ENCODE measurements at regions not wholly inside any gene's neighbourhood (a gene's known extent, or its start where the extent isn't known, plus 50 kb on each side); places are given as distances from the start of the nearest gene placed in this dataset.

DNA sequence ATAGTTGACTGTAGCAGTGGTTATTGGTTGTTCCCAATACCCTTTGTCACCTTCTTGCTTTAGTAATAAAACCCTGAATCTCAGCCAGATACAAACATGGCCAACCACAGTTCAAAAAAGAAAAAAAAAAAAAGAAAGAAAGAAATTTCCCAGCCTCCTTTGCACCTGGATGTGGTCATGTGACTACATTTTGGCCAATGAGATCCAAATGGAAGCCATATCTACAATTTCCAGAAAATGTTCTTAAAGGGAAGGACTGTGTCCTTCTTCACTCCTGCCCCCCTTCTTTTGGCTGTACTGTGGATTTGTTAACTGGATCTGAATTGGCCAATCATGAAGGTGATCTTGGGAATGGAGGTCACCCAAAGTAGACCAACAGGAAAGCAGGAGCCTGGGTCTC lies 141.9 kb downstream of the SOX9 start:
- DNase-seq, result no peak

DNA sequence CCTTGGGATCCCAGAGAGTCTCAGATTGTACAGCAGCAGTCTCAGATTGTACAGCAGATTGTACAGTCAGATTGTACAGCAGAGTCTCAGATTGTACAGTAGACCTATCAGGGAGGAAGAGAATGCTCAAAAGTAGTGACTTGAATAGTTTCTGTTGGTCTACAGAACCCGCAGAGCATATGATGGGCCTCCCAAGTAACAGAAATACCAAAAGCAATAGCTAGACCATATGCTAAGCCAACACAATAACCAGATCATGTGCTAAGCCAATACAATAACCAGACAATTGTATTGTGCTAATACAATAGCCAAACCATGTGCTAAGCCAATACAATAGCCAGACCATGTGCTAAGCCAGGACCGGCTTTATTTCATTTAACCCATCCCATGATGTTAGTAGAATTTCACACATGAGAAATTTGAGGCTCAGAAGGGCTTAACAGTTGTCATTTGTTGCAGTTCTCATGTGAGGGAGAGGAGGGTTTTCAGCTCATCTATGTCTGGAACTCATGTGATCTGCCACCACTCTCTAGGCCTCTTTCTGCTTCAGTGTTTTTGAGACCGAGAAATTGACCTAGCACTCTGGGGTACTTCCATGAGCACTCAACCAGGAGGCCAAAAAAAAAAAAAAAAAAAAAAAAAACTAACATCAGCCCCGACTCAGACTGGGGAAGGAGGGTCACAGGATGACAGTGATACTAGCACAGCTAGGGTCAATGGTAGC lies 144.0 kb downstream of the SOX9 start:
- DNase-seq, result no peak

DNA sequence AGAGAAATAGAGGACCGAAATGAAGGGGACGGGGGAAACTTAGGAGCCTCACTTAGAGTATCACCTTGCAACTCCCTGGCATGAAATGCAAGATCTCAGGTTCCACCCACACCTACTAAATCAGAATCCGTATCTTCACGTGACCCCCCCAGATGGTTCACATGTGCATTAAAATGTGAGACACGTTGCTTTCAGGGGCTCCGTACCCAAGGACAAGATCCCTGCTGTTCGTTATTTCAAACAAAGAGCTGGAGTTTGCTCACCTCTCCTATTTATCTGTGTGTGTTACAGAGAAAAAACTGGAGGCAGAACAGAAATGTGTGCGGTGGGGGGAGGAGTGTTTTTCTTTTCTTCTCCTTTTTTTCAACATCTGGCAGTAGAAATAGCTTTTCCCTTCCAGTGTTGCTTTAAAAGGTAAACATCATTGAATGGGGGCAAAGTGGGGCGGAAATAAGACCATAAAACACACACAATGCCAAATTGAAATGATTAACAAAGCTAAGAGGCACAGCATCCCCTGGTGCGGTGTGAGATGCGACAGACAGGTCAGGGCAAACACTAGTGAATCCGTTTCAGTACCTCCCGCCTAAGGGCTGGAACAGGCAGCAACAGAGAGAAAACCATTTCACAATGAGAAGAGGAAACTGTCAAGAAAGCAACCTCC lies 145.4 kb downstream of the SOX9 start:
- DNase-seq, result no peak

DNA sequence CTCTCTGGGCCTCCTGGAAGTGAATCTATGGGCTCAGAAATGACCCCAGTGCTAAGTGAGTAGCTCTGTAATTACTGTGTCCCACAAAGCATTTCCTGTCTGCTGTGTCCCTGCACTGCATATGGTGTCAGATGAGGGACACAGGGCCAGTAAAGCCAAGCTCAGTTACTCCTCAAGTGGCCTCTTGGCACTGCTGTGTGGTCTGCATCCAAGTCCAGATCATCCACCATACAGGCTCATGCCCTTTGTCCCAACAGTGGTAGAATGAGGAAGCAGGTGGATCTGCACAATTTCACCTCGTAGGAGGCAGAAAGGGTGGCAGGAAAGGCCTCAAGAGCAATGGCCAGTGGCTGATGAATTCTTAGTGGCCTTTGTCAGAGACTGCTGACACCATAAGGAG lies 146.8 kb downstream of the SOX9 start:
- DNase-seq, result no peak

DNA sequence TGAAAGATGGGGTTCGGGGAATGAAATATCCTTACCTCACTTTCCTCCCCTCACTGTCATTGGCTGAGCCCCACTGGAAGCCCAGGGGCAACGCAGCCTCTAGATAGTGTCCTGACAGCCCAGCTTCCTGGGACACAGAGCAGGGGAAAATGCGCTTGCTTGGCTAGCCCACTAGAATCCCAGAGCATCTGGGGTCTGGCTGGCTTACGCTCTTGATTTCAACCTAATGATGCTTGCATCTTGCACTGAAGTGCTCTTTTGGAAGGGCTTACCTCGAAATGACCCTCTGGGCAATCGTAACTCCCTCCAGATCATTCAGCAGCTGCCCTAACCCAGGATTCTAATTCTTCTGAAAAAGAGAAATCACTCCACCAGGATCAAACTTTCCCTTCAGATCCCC lies 147.6 kb downstream of the SOX9 start:
- DNase-seq, result peak in 1 of 2 experiments; percentile 11

DNA sequence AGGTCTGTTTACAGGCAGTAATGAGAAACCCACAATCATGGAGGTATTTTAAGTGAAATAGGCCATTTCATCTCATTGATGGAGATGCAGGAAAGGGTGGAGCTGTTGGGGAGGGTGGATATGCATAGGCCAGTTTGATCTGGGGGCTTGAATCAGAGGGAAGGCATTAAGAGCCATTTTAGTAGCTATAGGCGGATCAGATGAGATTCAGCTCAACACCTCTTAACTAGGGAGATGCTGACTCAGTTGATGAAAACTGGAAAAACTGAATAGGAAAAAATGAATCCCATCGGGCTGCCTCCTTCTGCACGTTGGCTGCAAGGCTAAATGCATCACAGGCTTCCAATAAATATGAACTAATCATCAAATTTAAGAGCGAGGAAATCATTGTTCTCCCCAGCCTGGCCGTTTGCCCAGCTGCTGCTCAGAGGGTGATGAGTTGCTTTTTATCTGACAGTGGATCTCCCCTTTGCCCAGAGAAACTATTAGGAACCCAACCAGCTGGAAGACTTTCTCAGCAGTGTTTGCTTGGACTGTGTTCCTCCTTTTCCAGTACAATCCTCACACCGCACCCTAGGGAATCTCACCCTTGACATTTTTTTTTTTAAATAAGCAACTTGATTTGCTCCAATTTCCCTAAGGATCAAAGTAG lies 149.6 kb downstream of the SOX9 start:
- peak; percentile 65 to 85 for DNase-seq

DNA sequence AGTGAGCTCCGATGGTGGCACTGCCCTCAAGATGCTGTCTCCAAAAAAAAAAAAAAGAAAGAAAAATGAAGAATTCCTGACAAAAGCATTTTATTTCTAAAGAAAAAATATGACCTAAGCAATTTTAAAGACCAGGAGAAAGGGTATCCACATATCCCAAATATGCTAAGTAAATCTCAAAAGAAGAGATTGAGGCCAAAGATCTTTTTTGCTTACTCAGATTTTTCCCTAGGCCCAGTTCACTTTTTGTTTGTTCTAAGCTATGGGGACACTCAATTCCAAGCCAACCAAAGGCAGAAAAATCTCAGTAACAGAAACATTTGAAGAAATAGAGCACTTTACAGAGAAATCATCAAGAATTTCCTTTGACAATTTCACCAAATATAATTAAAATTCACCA lies 150.8 kb downstream of the SOX9 start:
- DNase-seq, result no peak

DNA sequence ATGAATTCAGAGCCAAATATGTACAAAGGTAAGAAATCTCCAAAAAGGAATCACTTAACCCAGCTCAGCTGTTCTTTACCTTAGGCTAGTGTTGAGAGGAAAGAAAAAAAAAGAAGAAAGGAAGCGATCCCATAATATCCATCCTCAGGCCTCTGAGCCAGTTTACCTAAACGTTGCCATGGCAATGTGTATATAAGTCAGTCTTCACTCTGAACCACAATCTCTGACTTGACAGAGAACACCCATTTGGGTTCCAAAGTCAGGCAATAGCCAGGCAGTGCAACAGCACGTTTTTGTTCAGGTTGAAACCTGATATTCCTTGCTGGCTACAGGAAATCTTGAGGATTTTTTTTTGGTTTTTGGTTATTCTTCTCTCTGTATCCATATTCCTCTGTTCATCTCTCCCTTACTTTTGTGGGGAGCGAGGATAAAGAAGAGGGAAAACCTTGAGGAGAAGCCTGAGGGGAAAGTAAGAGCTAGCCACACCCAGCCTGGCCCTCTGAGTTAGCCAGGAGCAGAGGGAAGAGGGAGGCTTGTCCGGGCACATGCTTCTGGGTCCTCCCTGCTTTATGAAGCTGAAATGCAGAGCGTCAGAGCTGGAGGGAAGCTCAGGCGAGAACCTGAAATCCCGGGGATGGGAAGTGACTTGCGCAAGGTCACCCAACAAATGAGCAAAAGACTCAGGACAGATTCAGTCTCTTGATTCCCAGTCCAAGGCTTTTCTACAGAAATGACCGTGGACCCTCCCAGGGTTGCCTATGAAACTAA lies 152.7 kb downstream of the SOX9 start:
- DNase-seq, result no peak

DNA sequence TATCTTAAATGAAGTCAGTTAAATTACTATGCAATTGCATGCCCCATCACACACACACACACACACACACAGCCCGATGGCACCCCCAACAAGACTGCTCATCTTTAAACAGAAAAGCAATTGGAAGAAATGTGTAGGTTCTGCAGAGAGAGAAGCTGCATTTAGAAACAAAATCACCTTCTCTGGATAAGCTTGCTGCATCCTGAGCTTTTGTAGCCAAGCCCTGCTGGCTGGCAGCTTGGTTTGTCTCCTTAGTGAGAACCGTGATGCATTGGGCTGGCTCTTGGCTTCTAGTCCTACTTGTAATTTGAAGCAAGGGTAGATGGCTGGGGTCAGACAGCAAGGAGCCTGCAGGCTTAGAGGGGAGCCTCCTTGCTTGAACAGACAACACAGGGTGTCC lies 153.8 kb downstream of the SOX9 start:
- DNase-seq, result peak in 1 of 2 experiments; percentile 40

DNA sequence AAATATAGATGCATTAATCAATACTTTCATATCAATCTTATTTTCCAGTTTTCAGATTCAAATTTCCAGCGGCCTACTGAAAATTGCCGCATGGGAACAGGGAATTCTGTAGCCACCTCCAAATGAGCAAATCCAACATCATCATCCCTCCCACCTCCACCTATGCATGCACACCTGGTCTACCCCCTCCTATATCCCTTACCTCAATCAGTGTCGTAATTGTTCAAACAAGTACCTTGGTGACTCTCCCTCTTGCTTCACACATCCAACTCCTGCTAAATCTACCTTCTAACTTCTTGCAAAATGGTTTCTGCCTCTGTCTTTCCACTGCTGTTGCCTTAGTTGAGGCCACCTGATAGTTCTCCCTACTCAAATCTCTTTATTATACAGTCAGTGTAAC lies 160.1 kb downstream of the SOX9 start:
- no peak for DNase-seq

DNA sequence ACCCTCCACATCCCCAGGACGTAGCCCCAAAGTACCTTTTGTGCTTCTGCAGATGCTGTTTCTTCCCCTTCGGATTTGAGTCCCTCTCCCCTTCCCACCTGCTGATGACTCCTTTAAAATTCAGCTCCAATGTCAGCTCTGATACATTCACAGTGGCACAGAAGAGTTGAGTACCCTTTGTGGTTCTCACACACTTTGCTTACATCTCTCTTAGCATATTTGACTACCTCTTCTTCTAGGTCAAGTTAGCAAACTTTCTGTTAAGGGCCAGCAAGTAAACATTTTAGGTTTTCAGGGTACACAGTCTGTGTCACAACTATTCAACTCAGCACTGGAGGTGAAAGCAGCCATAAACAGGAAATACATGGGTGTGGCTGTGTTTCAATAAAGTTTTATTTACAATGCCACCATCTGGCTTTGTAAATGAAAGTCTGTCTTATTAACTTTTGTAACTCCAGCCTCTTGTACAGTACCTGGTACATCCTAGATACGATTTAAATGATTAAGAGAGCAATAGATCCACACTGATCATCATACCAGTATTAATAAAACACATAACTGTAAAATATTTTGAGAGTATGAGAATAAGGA lies 161.7 kb downstream of the SOX9 start:
- DNase-seq, result no peak

DNA sequence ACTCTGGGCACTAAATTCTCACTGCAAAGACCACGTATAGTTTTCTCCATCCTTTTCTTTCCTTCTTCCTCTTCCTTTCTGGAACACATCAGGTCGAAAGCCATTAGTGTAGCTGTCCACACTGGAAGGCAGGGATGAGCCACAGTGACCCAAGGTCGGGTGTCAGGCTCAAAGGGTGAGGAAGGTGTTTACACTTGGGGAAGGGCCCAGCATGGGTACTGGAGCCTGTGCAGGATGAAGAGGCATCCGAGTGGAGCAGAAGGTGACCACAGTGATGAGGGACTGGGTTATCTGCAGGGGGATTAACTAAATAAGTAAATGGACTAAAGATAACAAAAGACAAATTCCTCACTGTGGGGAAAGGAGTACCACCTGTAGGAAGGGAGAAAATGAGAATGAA lies 164.0 kb downstream of the SOX9 start:
- no peak for DNase-seq

DNA sequence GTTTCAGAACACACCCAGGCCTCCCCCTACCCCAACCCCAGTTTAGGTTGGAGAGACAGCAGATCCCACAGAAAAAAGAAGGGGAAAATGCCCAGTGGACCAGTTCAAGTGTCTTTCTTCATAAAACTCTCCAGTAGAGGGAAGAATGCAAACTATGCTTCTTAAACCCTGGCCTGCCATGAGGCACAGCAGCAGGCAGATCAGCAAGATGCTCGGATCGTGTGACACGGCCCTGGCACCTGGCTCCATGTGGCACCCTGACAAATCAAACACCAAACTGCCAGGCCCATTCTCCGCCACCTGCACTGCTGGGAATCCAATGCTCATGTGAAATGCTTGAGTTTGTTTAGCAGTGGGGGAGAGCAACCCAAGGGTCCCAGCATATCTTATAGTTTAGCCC lies 166.8 kb downstream of the SOX9 start:
- peak; percentile 17 to 83 for DNase-seq

DNA sequence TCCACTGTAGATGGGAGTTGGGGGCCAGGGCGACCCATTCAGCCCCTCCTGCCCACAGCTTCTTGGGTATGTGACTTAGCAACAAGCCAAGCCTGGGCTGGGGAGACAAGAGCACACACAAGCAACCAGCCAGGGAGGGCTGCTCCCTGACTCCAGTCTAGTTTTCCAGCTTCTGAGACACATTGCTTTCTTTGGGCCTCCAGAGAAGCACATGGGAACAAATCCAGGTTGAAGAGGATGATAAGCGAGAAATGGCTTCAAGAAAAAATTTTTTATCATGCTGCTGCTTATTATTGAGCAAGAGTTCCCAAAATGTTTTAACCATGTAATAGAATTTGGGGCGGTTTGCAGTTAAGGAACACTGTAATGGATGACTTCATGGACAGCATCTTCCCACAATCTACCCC lies 173.7 kb downstream of the SOX9 start:
- DNase-seq, result no peak

DNA sequence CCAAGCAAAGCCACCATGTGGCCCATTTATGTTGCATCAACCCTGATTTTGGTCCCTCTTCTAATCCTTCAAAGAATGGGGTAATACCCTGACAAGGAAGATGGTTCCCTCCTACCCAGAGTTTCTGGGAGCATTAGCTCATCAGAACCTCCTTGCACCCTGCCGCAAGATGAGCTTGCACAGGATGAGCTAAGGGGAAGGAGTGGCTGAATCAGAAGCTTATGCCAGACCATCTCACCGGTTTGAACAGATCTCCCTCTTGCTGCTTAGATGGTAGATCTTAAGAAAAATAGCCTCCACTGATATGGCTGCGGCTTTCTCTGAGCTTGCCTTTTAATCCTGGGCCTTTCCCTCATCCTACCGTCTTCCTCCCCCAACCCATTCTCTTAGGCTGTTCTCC lies 175.1 kb downstream of the SOX9 start:
- no peak for DNase-seq

DNA sequence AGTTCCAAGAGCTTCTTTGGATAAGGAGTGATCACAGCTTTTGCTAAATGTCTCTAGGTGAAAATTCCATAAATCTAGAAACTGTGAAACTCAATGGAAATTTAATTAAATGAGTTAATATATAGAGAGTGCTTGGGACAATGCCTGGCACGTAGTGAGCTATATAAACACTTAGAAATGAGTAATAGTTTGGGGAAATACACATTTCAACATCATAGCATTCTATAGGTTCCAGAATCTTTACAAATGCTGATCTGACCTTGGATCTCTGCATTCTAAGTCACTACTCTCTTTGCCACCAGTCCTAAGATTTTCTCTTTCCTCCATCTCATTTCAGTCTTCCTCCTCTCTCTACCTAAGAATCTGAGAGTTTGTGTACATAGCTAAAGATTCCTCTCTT lies 175.6 kb downstream of the SOX9 start:
- no peak for DNase-seq

DNA sequence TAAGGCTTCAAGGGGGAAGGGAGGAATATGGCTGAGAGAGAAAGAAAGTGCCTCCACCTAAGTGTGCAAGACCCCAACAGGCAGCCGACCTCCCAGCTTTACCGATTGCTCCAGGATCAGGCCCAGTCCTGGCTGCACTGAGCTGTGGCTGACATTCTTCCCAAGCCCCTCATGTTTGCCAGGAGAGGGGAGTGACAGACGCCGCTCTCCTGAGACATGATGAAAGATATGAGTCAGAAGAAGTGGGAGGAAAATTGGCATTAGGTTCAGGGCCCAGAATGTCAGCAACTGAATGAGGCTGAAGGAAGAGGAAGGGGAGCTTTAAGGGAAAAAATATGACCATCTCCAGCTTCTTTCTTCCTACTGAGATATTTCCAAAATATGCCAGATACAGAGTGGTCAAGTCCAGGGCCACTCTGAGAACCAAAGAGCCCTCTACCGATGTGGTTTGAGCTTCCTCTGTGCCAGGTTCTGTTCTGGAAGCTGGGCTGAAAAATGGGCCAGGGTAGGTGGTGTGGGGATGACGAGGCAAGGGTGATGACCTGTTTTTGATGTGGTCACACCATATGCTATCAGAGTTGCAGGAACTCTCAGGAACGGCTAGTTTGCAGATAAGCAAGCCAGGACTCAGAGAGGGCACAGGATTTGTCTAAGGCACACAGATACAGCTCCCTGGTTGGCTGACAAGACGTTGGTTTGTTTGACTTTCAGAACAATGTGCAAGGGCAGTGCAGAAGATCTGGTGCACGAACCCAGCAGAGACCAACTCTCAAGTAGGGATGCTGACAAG lies 176.7 kb downstream of the SOX9 start:
- peak; percentile 55 to 75 for DNase-seq

DNA sequence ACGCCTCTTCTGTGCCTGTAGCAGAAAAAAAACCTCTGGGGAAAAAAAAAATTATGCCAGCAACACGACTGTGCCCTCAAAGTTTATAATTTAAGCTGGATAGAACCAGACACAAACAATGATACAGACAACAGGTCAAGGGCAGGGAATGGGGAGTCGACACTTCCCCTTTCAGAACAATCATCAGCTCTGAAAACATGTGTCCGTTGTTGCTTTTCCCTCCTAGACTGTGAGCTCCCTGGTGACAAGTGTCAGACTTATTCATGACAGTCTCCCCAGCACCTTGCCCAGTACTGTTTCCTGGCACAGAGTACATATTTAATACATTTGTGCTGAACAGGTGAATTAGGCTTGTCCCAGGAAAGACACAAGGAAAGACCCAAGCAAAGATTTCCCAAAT lies 178.3 kb downstream of the SOX9 start:
- no peak for DNase-seq

DNA sequence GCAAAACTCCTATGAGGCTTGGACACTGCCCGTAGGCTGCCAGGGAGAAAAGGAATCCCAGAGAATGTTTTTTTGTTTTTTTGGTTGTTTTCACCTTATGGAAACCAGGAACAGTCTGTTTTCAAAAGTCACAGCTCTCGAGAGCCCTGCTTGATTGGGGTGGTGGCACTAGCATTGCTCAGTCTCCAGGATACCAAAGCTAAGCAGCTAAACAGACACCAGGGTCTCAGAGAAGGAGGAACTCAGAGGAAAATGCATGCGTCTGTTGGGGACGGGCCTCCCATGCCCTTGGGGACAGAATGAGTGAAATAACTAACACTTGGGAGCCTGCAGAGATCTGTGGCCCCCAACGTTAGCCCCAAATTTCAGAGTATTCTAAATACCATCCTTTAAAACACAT lies 178.8 kb downstream of the SOX9 start:
- no peak for DNase-seq

DNA sequence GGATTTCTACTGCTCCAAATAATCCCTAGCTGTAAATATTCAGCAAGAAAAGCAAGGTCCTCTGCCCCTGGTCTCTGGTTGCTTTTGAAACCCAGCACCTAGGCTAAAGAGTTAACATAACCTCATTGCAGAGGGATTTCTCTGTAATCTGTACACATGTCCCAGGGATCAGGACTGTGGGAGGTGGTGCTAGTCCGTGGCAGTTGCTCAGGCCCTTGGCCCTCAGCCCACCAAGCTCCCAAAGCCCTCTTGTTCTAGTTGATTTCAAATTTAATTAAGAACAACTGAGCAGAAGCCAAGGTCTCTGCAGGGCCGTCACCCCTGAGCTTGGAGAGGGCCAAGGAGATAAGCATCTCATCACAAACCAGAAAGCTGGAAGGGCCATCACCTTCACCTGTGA lies 181.1 kb downstream of the SOX9 start:
- no peak for DNase-seq

DNA sequence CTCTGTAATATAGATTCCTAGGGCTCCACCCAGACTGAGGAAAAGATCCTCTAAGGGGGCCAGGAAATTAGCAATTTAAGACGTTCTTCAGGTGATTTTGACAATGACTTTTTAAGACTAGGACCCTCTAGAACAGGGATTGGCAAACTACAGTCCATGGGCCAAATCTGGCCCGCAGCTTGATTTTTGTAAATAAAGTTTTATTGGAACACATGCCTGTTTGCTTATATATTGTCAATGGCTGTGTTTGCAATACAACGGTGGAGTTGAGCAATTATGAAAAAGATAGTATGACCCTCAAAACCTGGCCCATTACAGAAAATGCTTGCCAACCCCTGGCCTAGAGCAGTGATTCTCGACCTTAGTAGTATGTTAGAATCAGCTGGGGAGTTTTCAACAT lies 181.9 kb downstream of the SOX9 start:
- no peak for DNase-seq

All from NCI-H446 (cell line).